SK-N-SH (cell line): ENCODE measurements at regions not wholly inside any gene's neighbourhood (a gene's known extent, or its start where the extent isn't known, plus 50 kb on each side); places are given as distances from the start of the nearest gene placed in this dataset.

Experiments used
- CTCF ChIA-PET: fragments of 300-600, 350-600 bp; formaldehyde crosslinking; extraction: SDS; loops from one replicate; lab custom pipeline; 2021; lab: Yijun Ruan, JAX
- POLR2A ChIA-PET: fragments of 350-600 bp; sonication (Branson Sonifier 250); formaldehyde crosslinking; extraction: SDS; loops from one replicate; lab custom pipeline; 2020; ENCODE audit warnings: antibody characterized with exemption, inconsistent platforms; lab: Yijun Ruan, JAX
- DNase-seq: peaks from one replicate; pipeline ENCODE4 v3.0.0; 2012
- H2AFZ ChIP-seq: fragments of 200-600 bp; sonication (generic); 2 replicates; pipeline ENCODE4 v1.8.1; 2016; ENCODE audit warnings: antibody characterized with exemption, mild to moderate bottlenecking, low read depth
- H3F3A ChIP-seq: fragments of 200-600 bp; sonication (generic); replicated peaks from 2 replicates; pipeline ENCODE3; 2016; ENCODE audit warnings: antibody characterized with exemption, mild to moderate bottlenecking; ENCODE audit not compliant: insufficient read depth
- H3K27ac ChIP-seq, 2 experiments: fragments of 200-500 bp in 1 of 2; fragments of 200-600 bp in 1 of 2; sonication (Bioruptor generic) in 1 of 2; sonication (generic), shearing (Covaris generic) in 1 of 2; 2 replicates each; pipeline versions ENCODE4 v1.5.1 to v1.6.1; 2014 to 2016; ENCODE audit warnings: low read depth in 2 of 2, inconsistent platforms in 1 of 2, low read length in 1 of 2, mild to moderate bottlenecking in 1 of 2, mixed read lengths in 1 of 2
- H3K27me3 ChIP-seq: fragments of 200-600 bp; sonication (generic), shearing (Covaris generic); 2 replicates; pipeline ENCODE4 v1.6.1; 2016; ENCODE audit warnings: mixed run types; ENCODE audit not compliant: insufficient read depth
- H3K36me3 ChIP-seq, 2 experiments: fragments of 200-500 bp in 1 of 2; fragments of 200-600 bp in 1 of 2; sonication (Bioruptor generic) in 1 of 2; sonication (generic) in 1 of 2; replicated peaks in 1 of 2; 2 replicates each; pipeline versions ENCODE3 to v1.5.1; 2014 to 2016; ENCODE audit warnings: low read length in 1 of 2, mild to moderate bottlenecking in 1 of 2; ENCODE audit not compliant: insufficient read depth in 2 of 2, control insufficient read depth in 1 of 2
- H3K4me1 ChIP-seq, 2 experiments: fragments of 200-500 bp in 1 of 2; fragments of 200-600 bp in 1 of 2; sonication (Bioruptor generic) in 1 of 2; sonication (generic), shearing (Covaris generic) in 1 of 2; 2 replicates each; pipeline versions ENCODE4 v1.5.1 to v1.6.1; 2014 to 2016; ENCODE audit warnings: low read depth in 1 of 2, low read length in 1 of 2, mixed run types in 1 of 2; ENCODE audit not compliant: insufficient read depth in 2 of 2, control insufficient read depth in 1 of 2
- H3K4me2 ChIP-seq: fragments of 200-600 bp; sonication (generic), shearing (Covaris generic); 2 replicates; pipeline ENCODE4 v1.6.1; 2017; ENCODE audit warnings: mixed run types
- H3K4me3 ChIP-seq, 2 experiments: fragments of 200-500 bp in 1 of 2; fragments of 200-600 bp in 1 of 2; sonication (Bioruptor generic) in 1 of 2; sonication (generic), shearing (Covaris generic) in 1 of 2; 2 replicates each; pipeline versions ENCODE4 v1.5.1 to v1.8.1; 2014 to 2016; ENCODE audit warnings: low read depth in 2 of 2, inconsistent platforms in 1 of 2, low read length in 1 of 2, mild to moderate bottlenecking in 1 of 2, mixed read lengths in 1 of 2, moderate library complexity in 1 of 2
- H3K79me2 ChIP-seq: fragments of 200-600 bp; sonication (generic); 2 replicates; pipeline ENCODE4 v1.8.1; 2017; ENCODE audit warnings: mild to moderate bottlenecking; ENCODE audit not compliant: insufficient read depth
- H3K9ac ChIP-seq: fragments of 200-600 bp; sonication (generic); 2 replicates; pipeline ENCODE4 v1.6.1; 2017; ENCODE audit warnings: mixed run types
- H3K9me2 ChIP-seq: fragments of 200-600 bp; sonication (generic); 2 replicates; pipeline ENCODE4 v1.6.1; 2017; ENCODE audit warnings: mixed run types
- H3K9me3 ChIP-seq: fragments of 200-600 bp; sonication (generic); 2 replicates; pipeline ENCODE4 v1.6.1; 2017; ENCODE audit warnings: mixed run types, mild to moderate bottlenecking, moderate library complexity
- H4K20me1 ChIP-seq: fragments of 200-600 bp; sonication (generic); 2 replicates; pipeline ENCODE4 v1.6.1; 2017; ENCODE audit warnings: mild to moderate bottlenecking, mixed run types; ENCODE audit not compliant: insufficient read depth
- EP300 ChIP-seq, 2 experiments: IDR thresholded peaks; 2 replicates each; pipeline versions ENCODE4 v1.4.0 to v1.6.1; 2012; ENCODE audit warnings: borderline replicate concordance in 1 of 2, low read depth in 1 of 2, low read length in 1 of 2
- EZH2phosphoT487 ChIP-seq: fragments of 200-600 bp; sonication (generic); IDR thresholded peaks from 2 replicates; pipeline ENCODE4 v1.6.1; 2017; ENCODE audit warnings: low read depth, mixed run types, mild to moderate bottlenecking, antibody characterized with exemption, moderate library complexity, borderline replicate concordance
- FOXJ3 ChIP-seq: sonication (generic); formaldehyde crosslinking; IDR thresholded peaks from 2 replicates; pipeline ENCODE4 v1.5.1; 2020; ENCODE audit warnings: mild to moderate bottlenecking, missing genetic modification reagents
- GABPA ChIP-seq: IDR thresholded peaks from 2 replicates; pipeline ENCODE4 v1.4.0; 2012; ENCODE audit warnings: low read depth, mild to moderate bottlenecking
- GATA2 ChIP-seq: sonication (generic); formaldehyde crosslinking; IDR thresholded peaks from 2 replicates; pipeline ENCODE4 v1.5.0; 2020; ENCODE audit warnings: mild to moderate bottlenecking, missing genetic modification reagents
- JUND ChIP-seq: IDR thresholded peaks from 2 replicates; pipeline ENCODE4 v1.4.0; 2012
- MEF2A ChIP-seq: IDR thresholded peaks from 2 replicates; pipeline ENCODE4 v1.4.0; 2012; ENCODE audit warnings: low read depth, borderline replicate concordance
- NRF1 ChIP-seq: IDR thresholded peaks from 2 replicates; pipeline ENCODE4 v1.6.1; 2012; ENCODE audit warnings: low read depth, mild to moderate bottlenecking, low read length
- PBX3 ChIP-seq: IDR thresholded peaks from 2 replicates; pipeline ENCODE4; 2012
- POLR2AphosphoS5 ChIP-seq: IDR thresholded peaks from 2 replicates; pipeline ENCODE4 v1.6.1; 2012; ENCODE audit warnings: low read depth, low read length
- REST ChIP-seq: IDR thresholded peaks from 2 replicates; pipeline ENCODE4 v1.6.1; 2012; ENCODE audit warnings: mild to moderate bottlenecking, low read depth, low read length, moderate library complexity
- RFX5 ChIP-seq: IDR thresholded peaks from 2 replicates; pipeline ENCODE4 v1.6.1; 2012; ENCODE audit warnings: mild to moderate bottlenecking, improper control_type of control experiment, low read length
- RXRA ChIP-seq: IDR thresholded peaks from 2 replicates; pipeline ENCODE4 v1.4.0; 2012; ENCODE audit warnings: low read depth, mild to moderate bottlenecking, borderline replicate concordance
- SIN3A ChIP-seq: IDR thresholded peaks from 2 replicates; pipeline ENCODE4 v1.6.1; 2012; ENCODE audit warnings: low read depth, mild to moderate bottlenecking, low read length, moderate library complexity, borderline replicate concordance
- SMC3 ChIP-seq: IDR thresholded peaks from 2 replicates; pipeline ENCODE4 v1.6.1; 2012; ENCODE audit warnings: low read depth, low read length, improper control_type of control experiment
- TCF12 ChIP-seq: IDR thresholded peaks from 2 replicates; pipeline ENCODE4 v1.4.0; 2012
- TEAD4 ChIP-seq: IDR thresholded peaks from 2 replicates; pipeline ENCODE4 v1.4.0; 2012; ENCODE audit warnings: mild to moderate bottlenecking, borderline replicate concordance; ENCODE audit not compliant: insufficient read depth
- USF1 ChIP-seq: IDR thresholded peaks from 2 replicates; pipeline ENCODE4 v1.4.0; 2012; ENCODE audit warnings: low read depth, borderline replicate concordance
- YY1 ChIP-seq: IDR thresholded peaks from 2 replicates; pipeline ENCODE4 v1.4.0; 2012; ENCODE audit warnings: low read depth, mild to moderate bottlenecking
- ZBTB33 ChIP-seq: IDR thresholded peaks from 2 replicates; pipeline ENCODE4 v1.4.0; 2012; ENCODE audit warnings: low read depth, borderline replicate concordance
- WGBS: methylation state at CpG from one replicate; pipeline ENCODE4 v1.1.6; 2017; ENCODE audit warnings: low lambda C conversion rate; 5-methylcytosine and 5-hydroxymethylcytosine counted together

- Histone ChIP-seq H3K27ac (no peak overlapping the region), H3F3A (no peaks in the 10 kb centered on the region), H3K9me2 (no peaks in the 10 kb centered on the region), H3K9me3 (peaks cover 9% of the 10 kb centered on the region; the same call in 1 of the 2 replicates), H3K4me1 (no peaks in the 10 kb centered on the region), H3K9ac (no peak overlapping the region), H3K4me2 (no peak overlapping the region), H4K20me1 (no peaks in the 10 kb centered on the region), H2AFZ (no peak overlapping the region), H3K36me3 (no peaks in the 10 kb centered on the region), H3K4me3 (no peak overlapping the region), H3K27me3 (no peaks in the 10 kb centered on the region), H3K79me2 (no peaks in the 10 kb centered on the region)
- TF ChIP-seq RFX5 = no peak
- no peak for TF ChIP-seq USF1
- TF ChIP-seq JUND = no peak
- ChIA-PET CTCF (interaction anchor here (0.7 kb wide), 1 partner anchor 794 kb away, joined by 3 read pairs; no protein-coding TSS in a partner anchor), POLR2A (no interaction called here)
- WGBS = 50% methylated on average over 2 of the region's 2 CpGs
- DNase-seq = no peak
Observed at GRCh38 chr12:87376722-87377121, 652.5 kb downstream of the C12orf50 start.

- TF ChIP-seq RFX5 (no peak), REST (no peak), EP300 (IDR thresholded peaks at IDR 0.05; ENCODE audit: borderline replicate concordance in 1 of 2, low read depth in 1 of 2, low read length in 1 of 2) (0 out of 4 replicates have a peak, but pooled peaks of 1 of the 2 experiments have one; percentile 26), EZH2phosphoT487 (no peak), NRF1 (no peak), POLR2AphosphoS5 (no peak), SMC3 (no peak), TEAD4 (no peak), FOXJ3 (CRISPR knock-in tag) (no peak), GABPA (no peak), ZBTB33 (no peak), RXRA (peak; percentile 66; the same call in 1 of the 2 replicates), GATA2 (CRISPR knock-in tag) (no peak), SIN3A (no peak), YY1 (no peak), TCF12 (peak; percentile 33; the same call in 1 of the 2 replicates), JUND (0 out of 2 replicates have a peak, but pooled peaks have one; percentile 10), MEF2A (no peak), PBX3 (peak; percentile 51)
- TF ChIP-seq, all 33 proteins: peak for 5
- Histone ChIP-seq H3K79me2 (no peaks in the 10 kb centered on the region), H3K27ac (no peak overlapping the region), H3K36me3 (no peaks in the 10 kb centered on the region), H3K4me1 (no peaks in the 10 kb centered on the region; a peak in 1 of 4 replicates), H3K9me2 (no peaks in the 10 kb centered on the region), H3K27me3 (no peaks in the 10 kb centered on the region), H2AFZ (no peak overlapping the region), H3K9me3 (no peaks in the 10 kb centered on the region), H4K20me1 (no peaks in the 10 kb centered on the region), H3K4me2 (no peak overlapping the region), H3F3A (no peaks in the 10 kb centered on the region), H3K9ac (no peak overlapping the region), H3K4me3 (no peak overlapping the region)
- CTCF ChIA-PET = no interaction called here
- DNase-seq = no peak
- POLR2A ChIA-PET = no interaction called here
- 35% methylated on average over 2 of the region's 2 CpGs for WGBS
Observed at GRCh38 chr12:87369161-87369560, 660.0 kb downstream of the C12orf50 start.
